Kidney (tissue), 13 donors: ENCODE measurements at regions not wholly inside any gene's neighbourhood (a gene's known extent, or its start where the extent isn't known, plus 50 kb on each side); places are given as distances from the start of the nearest gene placed in this dataset.

ENCODE experiments used
- DNase-seq, 5 donors: peaks; one replicate each; pipeline ENCODE4 v3.0.0-alpha.2; 2013 to 2020
- FAIRE-seq: peaks from 2 replicates; lab custom pipeline; 2012; peaks lifted over from hg19 to GRCh38; lab: Jason Lieb, UNC
- H3K27ac ChIP-seq, 2 donors: one replicate each; pipeline ENCODE4 v1.7.0; 2013; ENCODE audit warnings: low read depth in 2 of 2, low read length in 2 of 2, inconsistent platforms in 1 of 2
- H3K27me3 ChIP-seq: one replicate; pipeline ENCODE4 v1.7.1; 2013; ENCODE audit warnings: low read length, inconsistent platforms; ENCODE audit not compliant: control insufficient read depth, insufficient read depth
- H3K36me3 ChIP-seq, 3 donors: one replicate each; pipeline versions ENCODE4 v1.7.0 to v1.7.1; 2013; ENCODE audit warnings: low read length in 3 of 3, control low read depth in 1 of 3, inconsistent platforms in 1 of 3; ENCODE audit not compliant: insufficient read depth in 3 of 3, control insufficient read depth in 2 of 3
- H3K4me1 ChIP-seq, 3 donors: one replicate each; pipeline versions ENCODE4 v1.7.0 to v1.7.1; 2013; ENCODE audit warnings: low read length in 3 of 3, inconsistent platforms in 1 of 3, low read depth in 1 of 3; ENCODE audit not compliant: control insufficient read depth in 2 of 3, insufficient read depth in 2 of 3
- H3K4me3 ChIP-seq, 3 donors: one replicate each; pipeline versions ENCODE4 v1.7.0 to v1.8.1; 2013; ENCODE audit warnings: low read length in 3 of 3, control low read depth in 1 of 3, inconsistent platforms in 1 of 3
- H3K9ac ChIP-seq, 3 donors: one replicate each; pipeline versions ENCODE4 v1.7.0 to v1.7.1; 2013; ENCODE audit warnings: low read length in 3 of 3, control low read depth in 1 of 3, inconsistent platforms in 1 of 3
- H3K9me3 ChIP-seq, 3 donors: one replicate each; pipeline versions ENCODE4 v1.7.0 to v1.7.1; 2013; ENCODE audit warnings: low read length in 3 of 3, control low read depth in 1 of 3, inconsistent platforms in 1 of 3; ENCODE audit not compliant: control insufficient read depth in 2 of 3, insufficient read depth in 1 of 3
- intact Hi-C: fragments of 100-400 bp; cut with DNase I; formaldehyde crosslinking; loops from one replicate; pipeline ENCODE4 v1.11.1; 2022
- TF ChIP-seq, protein P1 (sequence below): IDR thresholded peaks from 3 replicates; pipeline ENCODE4 v1.5.1; 2012; ENCODE audit warnings: mild to moderate bottlenecking, moderate library complexity, borderline replicate concordance; ENCODE audit not compliant: insufficient read depth; ENCODE audit errors: extremely low read depth
- donor health status: control.
- donor health status: control.
- donor health status: control.
- donor health status: control.
- donor health status: control.
- donor health status: DM: yes; HTN: yes; CAD: no.
- donor health status: Normal renal cell carcinoma (clear cell type).

DNA sequence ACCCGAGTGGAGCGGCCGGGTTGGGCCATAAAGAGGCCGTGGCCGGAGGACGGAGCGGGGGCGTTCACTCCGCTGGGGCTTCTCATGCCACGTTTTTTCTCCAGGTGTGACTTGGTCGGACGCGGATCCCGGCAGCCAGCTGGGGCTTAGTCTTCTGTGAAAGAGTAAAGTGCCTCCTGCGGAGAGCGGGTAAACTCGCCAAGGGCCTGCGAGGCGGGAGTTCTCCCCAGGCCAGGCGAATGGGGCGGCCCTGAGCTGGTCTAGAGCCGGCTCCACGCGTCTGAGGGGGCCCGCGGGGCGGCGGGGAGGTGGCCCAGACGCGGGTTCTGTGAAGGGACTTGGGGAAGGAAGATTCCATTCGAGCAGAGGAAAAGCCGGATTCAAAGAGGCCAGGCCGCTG, 86.3 kb upstream of the VIPR2 start:
- intact Hi-C loops: no loop called here
- TF ChIP-seq, protein P1, sequence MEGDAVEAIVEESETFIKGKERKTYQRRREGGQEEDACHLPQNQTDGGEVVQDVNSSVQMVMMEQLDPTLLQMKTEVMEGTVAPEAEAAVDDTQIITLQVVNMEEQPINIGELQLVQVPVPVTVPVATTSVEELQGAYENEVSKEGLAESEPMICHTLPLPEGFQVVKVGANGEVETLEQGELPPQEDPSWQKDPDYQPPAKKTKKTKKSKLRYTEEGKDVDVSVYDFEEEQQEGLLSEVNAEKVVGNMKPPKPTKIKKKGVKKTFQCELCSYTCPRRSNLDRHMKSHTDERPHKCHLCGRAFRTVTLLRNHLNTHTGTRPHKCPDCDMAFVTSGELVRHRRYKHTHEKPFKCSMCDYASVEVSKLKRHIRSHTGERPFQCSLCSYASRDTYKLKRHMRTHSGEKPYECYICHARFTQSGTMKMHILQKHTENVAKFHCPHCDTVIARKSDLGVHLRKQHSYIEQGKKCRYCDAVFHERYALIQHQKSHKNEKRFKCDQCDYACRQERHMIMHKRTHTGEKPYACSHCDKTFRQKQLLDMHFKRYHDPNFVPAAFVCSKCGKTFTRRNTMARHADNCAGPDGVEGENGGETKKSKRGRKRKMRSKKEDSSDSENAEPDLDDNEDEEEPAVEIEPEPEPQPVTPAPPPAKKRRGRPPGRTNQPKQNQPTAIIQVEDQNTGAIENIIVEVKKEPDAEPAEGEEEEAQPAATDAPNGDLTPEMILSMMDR: no peak

GRCh38 chr7:159229683-159230475, 85.2 kb upstream of the VIPR2 start:
- no peak overlapping the region for H3K9ac ChIP-seq
- FAIRE-seq (no peak), DNase-seq (no peak)
- H3K9me3 ChIP-seq: no peaks in the 10 kb centered on the region
- no peak overlapping the region for H3K27ac ChIP-seq
- TF ChIP-seq, protein P1: no peak
- no peaks in the 10 kb centered on the region for H3K36me3 ChIP-seq
- no peaks in the 10 kb centered on the region for H3K27me3 ChIP-seq
- intact Hi-C loops: no loop called here
- H3K4me1 ChIP-seq: no peaks in the 10 kb centered on the region
- H3K4me3 ChIP-seq: no peak overlapping the region

More for the DNA sequence above, 86.3 kb upstream of the VIPR2 start:
- Histone ChIP-seq H3K36me3 (no peaks in the 10 kb centered on the region), H3K27ac (no peak overlapping the region), H3K4me3 (no peak overlapping the region), H3K9ac (no peak overlapping the region), H3K9me3 (no peaks in the 10 kb centered on the region), H3K27me3 (no peaks in the 10 kb centered on the region), H3K4me1 (no peaks in the 10 kb centered on the region)
- DNase-seq (no peak), FAIRE-seq (no peak)

- intact Hi-C loops: no loop called here
- Histone ChIP-seq H3K27me3 (no peaks in the 10 kb centered on the region), H3K9ac (no peak overlapping the region), H3K9me3 (no peaks in the 10 kb centered on the region), H3K4me3 (no peak overlapping the region), H3K36me3 (no peaks in the 10 kb centered on the region), H3K4me1 (no peaks in the 10 kb centered on the region), H3K27ac (no peak overlapping the region)
- DNase-seq: no peak
- TF ChIP-seq, protein P1: no peak
- no peak for FAIRE-seq
Observed at GRCh38 chr7:159227433-159227832, 82.8 kb upstream of the VIPR2 start.
